ENCODE measurements at regions not wholly inside any gene's neighbourhood (a gene's known extent, or its start where the extent isn't known, plus 50 kb on each side); places are given as distances from the start of the nearest gene placed in this dataset.

- no peaks in the 10 kb centered on the region for H3K9me1 ChIP-seq (ENCODE audit: control insufficient read depth, insufficient read depth, low read length)
- ATAC-seq (no peak), DNase-seq (ENCODE audit: extremely low read depth in 1 of 4, low spot score in 3 of 4) (no peak), FAIRE-seq (no peak)
- H2AFZ ChIP-seq (ENCODE audit: low read depth, low read length) = no peak overlapping the region
- H3K27ac ChIP-seq (ENCODE audit: extremely low read depth, low read depth, low read length) = no peak overlapping the region
- no peaks in the 10 kb centered on the region for H3K9me3 ChIP-seq (replicated peaks; ENCODE audit: control insufficient read depth, insufficient read depth, low read depth, low read length)
- H3K36me3 ChIP-seq (ENCODE audit: control insufficient read depth, insufficient read depth, low read length) = no peaks in the 10 kb centered on the region
- ChIA-PET POLR2A (no interaction called here), CTCF (ENCODE audit: low intra/inter-chr PET ratio) (no interaction called here)
- intact Hi-C loops (cut with micrococcal nuclease) (no loop called here), in situ Hi-C loops (cut with MboI) (no loop called here)
- 3% methylated on average over 5 of the region's 8 CpGs for WGBS (ENCODE audit: insufficient coverage, low coverage, missing lambda C conversion rate)
- no peak for TF ChIP-seq YY1 (IDR thresholded peaks at IDR 0.05; ENCODE audit: borderline replicate concordance in 1 of 3, control insufficient read depth in 1 of 3, extremely low read depth in 1 of 3, insufficient read depth in 3 of 3, insufficient read length in 1 of 3, insufficient replicate concordance in 2 of 3, low read depth in 1 of 3, low read length in 2 of 3)
- peaks cover 12 to 93% of the 10 kb centered on the region in 2 experiments; a peak in 4 of 5 replicates for H3K27me3 ChIP-seq (ENCODE audit: control insufficient read depth in 2 of 2, insufficient read depth in 2 of 2, low read length in 2 of 2)
- no peaks in the 10 kb centered on the region for H3K79me2 ChIP-seq (ENCODE audit: control insufficient read depth, insufficient read depth, low read length)
- H3K4me2 ChIP-seq (ENCODE audit: insufficient read depth, low read length) = no peak overlapping the region
- H3K9ac ChIP-seq (ENCODE audit: insufficient read depth in 1 of 2, low read depth in 2 of 2, low read length in 2 of 2) = no peak overlapping the region
- no TSS peak for BruUV-seq (replicated peaks)
- peaks cover 26% of the 10 kb centered on the region for H4K20me1 ChIP-seq (replicated peaks; ENCODE audit: control insufficient read depth, insufficient read depth, low read length)
- H3K4me3 ChIP-seq = no peak overlapping the region
- H3K4me1 ChIP-seq (replicated peaks in 1 of 2; ENCODE audit: control insufficient read depth in 2 of 2, insufficient read depth in 2 of 2, low read length in 2 of 2) = peaks cover 0 to 3% of the 10 kb centered on the region in 2 experiments; a peak in 1 of 5 replicates
Measured at GRCh38 chr9:135248111-135248510, 160.6 kb downstream of the OLFM1 start.

- ATAC-seq = no peak
- BruUV-seq (replicated peaks) = no TSS peak
- CTCF ChIA-PET (ENCODE audit: low intra/inter-chr PET ratio) = no interaction called here
- H3K9ac ChIP-seq (ENCODE audit: insufficient read depth in 1 of 2, low read depth in 2 of 2, low read length in 2 of 2) = no peak overlapping the region
- in situ Hi-C loops (cut with MboI) = no loop called here
- intact Hi-C loops (cut with micrococcal nuclease) = no loop called here
- H4K20me1 ChIP-seq (replicated peaks; ENCODE audit: control insufficient read depth, insufficient read depth, low read length) = peaks cover 21% of the 10 kb centered on the region
- no peak overlapping the region for H3K4me3 ChIP-seq
- H3K9me3 ChIP-seq (replicated peaks; ENCODE audit: control insufficient read depth, insufficient read depth, low read depth, low read length) = no peaks in the 10 kb centered on the region
- H3K9me1 ChIP-seq (ENCODE audit: control insufficient read depth, insufficient read depth, low read length) = no peaks in the 10 kb centered on the region
- no peaks in the 10 kb centered on the region for H3K79me2 ChIP-seq (ENCODE audit: control insufficient read depth, insufficient read depth, low read length)
- H3K4me1 ChIP-seq (replicated peaks in 1 of 2; ENCODE audit: control insufficient read depth in 2 of 2, insufficient read depth in 2 of 2, low read length in 2 of 2) = peaks cover 0 to 3% of the 10 kb centered on the region in 2 experiments; a peak in 1 of 5 replicates
- DNase-seq (ENCODE audit: extremely low read depth in 1 of 4, low spot score in 3 of 4) = no peak
- peaks cover 9 to 89% of the 10 kb centered on the region in 2 experiments; a peak in 4 of 5 replicates for H3K27me3 ChIP-seq (ENCODE audit: control insufficient read depth in 2 of 2, insufficient read depth in 2 of 2, low read length in 2 of 2)
- no peaks in the 10 kb centered on the region for H3K36me3 ChIP-seq (ENCODE audit: control insufficient read depth, insufficient read depth, low read length)
- no peak overlapping the region for H2AFZ ChIP-seq (ENCODE audit: low read depth, low read length)
- POLR2A ChIA-PET = no interaction called here
- H3K4me2 ChIP-seq (ENCODE audit: insufficient read depth, low read length) = no peak overlapping the region
- FAIRE-seq = no peak
- 2% methylated on average over 8 of the region's 12 CpGs for WGBS (ENCODE audit: insufficient coverage, low coverage, missing lambda C conversion rate)
- no peak overlapping the region for H3K27ac ChIP-seq (ENCODE audit: extremely low read depth, low read depth, low read length)
- TF ChIP-seq ZNF324 (CRISPR knock-in tag; IDR thresholded peaks at IDR 0.05) = no peak
- TF ChIP-seq ZNF384 (IDR thresholded peaks at IDR 0.05; ENCODE audit: low read depth, low read length) = no peak
- no peak for TF ChIP-seq STAG1 (CRISPR knock-in tag; IDR thresholded peaks at IDR 0.05; ENCODE audit: borderline replicate concordance)
- TF ChIP-seq RFX5 (IDR thresholded peaks at IDR 0.05; ENCODE audit: low read depth, low read length) = no peak
- TF ChIP-seq NCOA2 (IDR thresholded peaks at IDR 0.05; ENCODE audit: partially characterized antibody in 2 of 2) = no peak
- TF ChIP-seq MYBL2 (IDR thresholded peaks at IDR 0.05; ENCODE audit: low read depth) = no peak
- TF ChIP-seq MYBL2 (CRISPR knock-in tag; IDR thresholded peaks at IDR 0.05; ENCODE audit: borderline replicate concordance) = no peak
- TF ChIP-seq HDGF (IDR thresholded peaks at IDR 0.05) = no peak
- TF ChIP-seq CBX3 (IDR thresholded peaks at IDR 0.05; ENCODE audit: borderline replicate concordance in 1 of 2, low read length in 2 of 2) = no peak
- no peak for TF ChIP-seq NR3C1 (CRISPR knock-in tag; IDR thresholded peaks at IDR 0.05)
- TF ChIP-seq ZNF507 (tag; conservative IDR thresholded peaks at IDR 0.05) = no peak
- no peak for TF ChIP-seq FOXJ3 (CRISPR knock-in tag; IDR thresholded peaks at IDR 0.05)
- no peak for TF ChIP-seq ETV6 (IDR thresholded peaks at IDR 0.05; ENCODE audit: borderline replicate concordance in 1 of 2, low read depth in 2 of 2, low read length in 1 of 2)
- TF ChIP-seq ETV6 (CRISPR knock-in tag; IDR thresholded peaks at IDR 0.05; ENCODE audit: borderline replicate concordance) = no peak
- TF ChIP-seq ZNF239 (CRISPR knock-in tag; IDR thresholded peaks at IDR 0.05) = no peak
- no peak for TF ChIP-seq PML (IDR thresholded peaks at IDR 0.05; ENCODE audit: low read length)
- no peak for TF ChIP-seq KDM4B (IDR thresholded peaks at IDR 0.05; ENCODE audit: borderline replicate concordance in 2 of 2, low read depth in 1 of 2)
Measured at GRCh38 chr9:135248721-135249120, 161.3 kb downstream of the OLFM1 start.

All from K562 (cell line).